ENCODE measurements at regions not wholly inside any gene's neighbourhood (a gene's known extent, or its start where the extent isn't known, plus 50 kb on each side); places are given as distances from the start of the nearest gene placed in this dataset.

GRCh38 chr21:17693801-17694200 lies 81.1 kb upstream of the BTG3 start:
- TF ChIP-seq POLR2AphosphoS5 (IDR thresholded peaks at IDR 0.05) (no peak), CTCF (IDR thresholded peaks at IDR 0.05) (no peak), EP300 (IDR thresholded peaks at IDR 0.05) (no peak), POLR2A (IDR thresholded peaks at IDR 0.05) (no peak)
- H3K4me3 ChIP-seq, result no peak overlapping the region
- DNase-seq (no peak), ATAC-seq (ENCODE audit: low FRiP score in 2 of 2) (no peak)
- no peaks in the 10 kb centered on the region for H3K27me3 ChIP-seq
- no peaks in the 10 kb centered on the region for H3K9me3 ChIP-seq
- H3K27ac ChIP-seq, result no peak overlapping the region
- peaks cover 0 to 8% (median 6%) of the 10 kb centered on the region in 4 donors for H3K4me1 ChIP-seq
- no peaks in the 10 kb centered on the region for H3K36me3 ChIP-seq
- 78 to 79% methylated on average over 8 of the region's 8 CpGs for WGBS, 2 donors

- Histone ChIP-seq H3K4me1 (peaks cover 0 to 9% (median 7%) of the 10 kb centered on the region in 4 donors), H3K36me3 (no peaks in the 10 kb centered on the region), H3K27me3 (no peaks in the 10 kb centered on the region), H3K27ac (no peak overlapping the region), H3K9me3 (no peaks in the 10 kb centered on the region), H3K4me3 (no peak overlapping the region)
- no peak for ATAC-seq (ENCODE audit: low FRiP score in 2 of 2)
- WGBS, 2 donors, result 78 to 84% methylated on average over 1 of the region's 1 CpG
- no peak for TF ChIP-seq POLR2A (IDR thresholded peaks at IDR 0.05)
- no peak for TF ChIP-seq POLR2AphosphoS5 (IDR thresholded peaks at IDR 0.05)
- TF ChIP-seq CTCF (IDR thresholded peaks at IDR 0.05), result no peak
- TF ChIP-seq EP300 (IDR thresholded peaks at IDR 0.05), result no peak
- DNase-seq, result no peak
These were observed 77.4 kb upstream of the BTG3 start for GRCh38 chr21:17690078-17690494.

- WGBS, 2 donors, result 56 to 62% methylated on average over 11 to 13 of the region's 13 CpGs
- Histone ChIP-seq H3K4me1 (peaks cover 0 to 9% (median 7%) of the 10 kb centered on the region in 4 donors), H3K36me3 (no peaks in the 10 kb centered on the region), H3K27me3 (no peaks in the 10 kb centered on the region), H3K4me3 (no peak overlapping the region), H3K27ac (no peak overlapping the region), H3K9me3 (no peaks in the 10 kb centered on the region)
- ATAC-seq (ENCODE audit: low FRiP score in 2 of 2) (no peak), DNase-seq (peak; percentile 2 to 33)
- TF ChIP-seq CTCF (IDR thresholded peaks at IDR 0.05) (peak in 3 of 6 experiments; percentile 17 to 26 (median 18)), EP300 (IDR thresholded peaks at IDR 0.05) (no peak), POLR2AphosphoS5 (IDR thresholded peaks at IDR 0.05) (no peak), POLR2A (IDR thresholded peaks at IDR 0.05) (no peak)
These were observed 76.5 kb upstream of the BTG3 start for GRCh38 chr21:17688912-17689874.

- Histone ChIP-seq H3K27me3 (no peaks in the 10 kb centered on the region), H3K9me3 (no peaks in the 10 kb centered on the region), H3K27ac (no peak overlapping the region), H3K36me3 (no peaks in the 10 kb centered on the region), H3K4me1 (no peaks in the 10 kb centered on the region), H3K4me3 (no peak overlapping the region)
- 74 to 80% methylated on average over 2 of the region's 2 CpGs for WGBS, 2 donors
- TF ChIP-seq POLR2AphosphoS5 (IDR thresholded peaks at IDR 0.05) (no peak), POLR2A (IDR thresholded peaks at IDR 0.05) (no peak), EP300 (IDR thresholded peaks at IDR 0.05) (no peak), CTCF (IDR thresholded peaks at IDR 0.05) (no peak)
- ATAC-seq (ENCODE audit: low FRiP score in 2 of 2), result no peak
- DNase-seq, result no peak
These were observed 70.2 kb upstream of the BTG3 start for GRCh38 chr21:17682924-17683323.

Data from upper lobe of left lung (tissue), 6 donors.